ENCODE measurements at regions not wholly inside any gene's neighbourhood (a gene's known extent, or its start where the extent isn't known, plus 50 kb on each side); places are given as distances from the start of the nearest gene placed in this dataset.

DNA sequence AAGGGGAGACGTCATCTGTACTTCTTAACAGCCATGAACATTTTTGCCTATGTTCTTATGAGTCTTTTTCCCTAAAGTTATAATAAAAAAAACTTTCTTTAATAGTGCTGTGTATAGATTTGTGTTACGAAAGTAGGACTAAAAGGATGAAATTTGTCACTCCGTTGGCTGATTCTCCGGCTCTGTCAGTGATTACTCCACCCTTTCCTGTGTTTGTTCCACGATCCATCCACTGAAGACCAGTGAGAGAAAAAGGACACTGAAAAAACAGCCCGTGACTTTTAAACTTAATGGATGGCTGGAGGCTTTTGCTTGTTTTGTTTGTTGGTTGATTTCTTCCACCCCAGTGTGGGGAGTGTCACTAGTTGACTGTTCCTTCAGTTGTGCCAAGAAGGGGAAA is 232.0 kb upstream of the NOX3 start:
- DNase-seq (ENCODE audit: low read depth) = no peak
- TF ChIP-seq CTCF (IDR thresholded peaks at IDR 0.05; ENCODE audit: insufficient read depth, low read depth, low read length, missing control alignments) = no peak
- H3K4me3 ChIP-seq (ENCODE audit: low read length) = no peak overlapping the region

- H3K4me3 ChIP-seq (ENCODE audit: low read length) = no peak overlapping the region
- DNase-seq (ENCODE audit: low read depth) = no peak
- no peak for TF ChIP-seq CTCF (IDR thresholded peaks at IDR 0.05; ENCODE audit: insufficient read depth, low read depth, low read length, missing control alignments)
Measured at GRCh38 chr6:155684416-155685196, 229.0 kb upstream of the NOX3 start.

DNA sequence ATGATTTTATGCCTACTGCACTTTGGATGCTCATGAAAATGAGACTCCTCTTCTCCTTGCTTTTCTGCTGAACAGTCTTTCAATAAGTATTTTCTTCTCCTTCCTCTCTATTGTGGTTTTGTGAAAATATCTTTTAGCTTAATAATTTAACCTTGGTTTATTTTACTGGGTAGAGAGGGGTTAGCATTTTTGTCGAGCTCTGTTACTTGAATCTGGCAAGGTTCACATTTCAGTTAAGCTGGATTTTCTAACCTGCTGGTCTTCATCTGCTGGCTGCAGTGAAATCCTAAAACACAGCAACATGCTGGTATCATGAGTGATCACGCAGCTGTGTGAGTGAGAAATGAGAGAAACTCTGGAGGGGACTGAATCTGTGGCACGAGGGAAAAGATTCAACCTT is 222.7 kb upstream of the NOX3 start:
- no peak overlapping the region for H3K4me3 ChIP-seq (ENCODE audit: low read length)
- TF ChIP-seq CTCF (IDR thresholded peaks at IDR 0.05; ENCODE audit: insufficient read depth, low read depth, low read length, missing control alignments) = no peak
- no peak for DNase-seq (ENCODE audit: low read depth)

GRCh38 chr6:155676346-155676745 is 220.7 kb upstream of the NOX3 start:
- no peak overlapping the region for H3K4me3 ChIP-seq (ENCODE audit: low read length)
- no peak for TF ChIP-seq CTCF (IDR thresholded peaks at IDR 0.05; ENCODE audit: insufficient read depth, low read depth, low read length, missing control alignments)

GRCh38 chr6:155670655-155671054 is 215.0 kb upstream of the NOX3 start:
- no peak overlapping the region for H3K4me3 ChIP-seq (ENCODE audit: low read length)
- TF ChIP-seq CTCF (IDR thresholded peaks at IDR 0.05; ENCODE audit: insufficient read depth, low read depth, low read length, missing control alignments) = no peak
- DNase-seq (ENCODE audit: low read depth) = no peak

More at GRCh38 chr6:155676346-155676745, 220.7 kb upstream of the NOX3 start:
- DNase-seq (ENCODE audit: low read depth) = no peak

DNA sequence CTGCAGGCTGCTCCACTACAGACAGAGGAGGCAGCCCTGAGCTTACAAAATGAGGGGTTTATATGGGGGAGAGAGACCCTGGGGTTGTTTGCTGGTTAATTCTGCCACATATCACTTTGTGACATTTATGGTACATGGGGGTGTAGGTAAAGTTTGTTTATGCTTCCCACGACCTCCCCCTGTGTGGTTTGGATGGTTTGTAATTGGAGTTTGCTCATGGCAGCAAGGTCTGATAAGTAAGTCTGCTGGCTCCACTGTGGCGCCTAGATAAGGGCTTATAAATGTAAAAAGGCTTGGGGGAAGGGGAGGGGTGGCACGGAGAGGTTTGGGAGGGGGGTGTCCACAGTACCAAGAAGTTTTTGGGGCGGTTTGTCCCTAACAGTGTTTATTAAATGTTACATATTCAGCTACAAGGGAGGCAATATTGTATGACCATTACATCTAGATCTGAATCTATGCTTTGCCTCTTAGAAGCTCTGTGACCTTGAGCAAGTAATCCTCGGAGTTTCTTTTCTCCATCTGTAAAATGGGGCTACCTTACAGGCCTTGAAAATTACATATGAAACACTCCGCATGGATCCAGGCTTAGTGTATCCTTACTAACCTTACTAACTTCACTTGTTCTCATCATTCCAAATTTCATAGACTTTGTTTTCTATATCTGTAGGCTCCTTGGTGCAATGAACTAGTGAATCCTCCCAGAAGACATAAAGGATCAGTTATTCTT is 204.8 kb upstream of the NOX3 start:
- no peak for TF ChIP-seq CTCF (IDR thresholded peaks at IDR 0.05; ENCODE audit: insufficient read depth, low read depth, low read length, missing control alignments)
- no peak for DNase-seq (ENCODE audit: low read depth)

More for the DNA sequence above, 204.8 kb upstream of the NOX3 start:
- H3K4me3 ChIP-seq (ENCODE audit: low read length) = no peak overlapping the region
